Endothelial cell of umbilical vein (primary cell): ENCODE measurements at regions not wholly inside any gene's neighbourhood (a gene's known extent, or its start where the extent isn't known, plus 50 kb on each side); places are given as distances from the start of the nearest gene placed in this dataset.

Experiments
- BruUV-seq: library from RNA; stranded (reverse); fragments of 400-500 nt; replicated peaks from 2 replicates; lab custom pipeline; 2021; lab: Mats Ljungman, UMichigan
- CTCF ChIA-PET: fragments of 300-600, 350-600 bp; sonication (Branson Sonifier 250); formaldehyde crosslinking; loops from one replicate; lab custom pipeline; 2021; ENCODE audit warnings: antibody characterized with exemption, inconsistent platforms; lab: Charles Lee
- POLR2A ChIA-PET: fragments of 300-600, 350-600 bp; sonication (Branson Sonifier 250); formaldehyde crosslinking; loops from one replicate; lab custom pipeline; 2021; ENCODE audit warnings: antibody characterized with exemption, inconsistent platforms; lab: Charles Lee
- DNase-seq: peaks from one replicate; pipeline ENCODE4 v3.0.0-alpha.2; 2011; ENCODE audit warnings: low read depth, low spot score
- FAIRE-seq: peaks from 2 replicates; lab custom pipeline; 2011; peaks lifted over from hg19 to GRCh38; lab: Jason Lieb, UNC
- H2AFZ ChIP-seq: 2 replicates; pipeline ENCODE4 v1.6.0; 2012; ENCODE audit warnings: low read depth, low read length, control low read depth, inconsistent platforms
- H3K27ac ChIP-seq: 2 replicates; pipeline ENCODE4 v1.5.1; 2011; ENCODE audit warnings: low read depth, mild to moderate bottlenecking, control low read depth, low read length, moderate library complexity; ENCODE audit not compliant: insufficient read depth
- H3K27me3 ChIP-seq, 2 experiments: 2 replicates each; pipeline versions ENCODE4 v1.6.0 to v1.6.1; 2011; ENCODE audit warnings: low read length in 2 of 2, mixed read lengths in 1 of 2; ENCODE audit not compliant: control insufficient read depth in 2 of 2, insufficient read depth in 2 of 2
- H3K36me3 ChIP-seq, 2 experiments: 2 replicates in 1 of 2; 3 replicates in 1 of 2; pipeline ENCODE4 v1.5.1; 2011; ENCODE audit warnings: low read length in 2 of 2, mild to moderate bottlenecking in 1 of 2, moderate library complexity in 1 of 2; ENCODE audit not compliant: control insufficient read depth in 2 of 2, insufficient read depth in 2 of 2; ENCODE audit errors: extremely low read depth in 1 of 2
- H3K4me1 ChIP-seq: 3 replicates; pipeline ENCODE4 v1.5.1; 2011; ENCODE audit warnings: mild to moderate bottlenecking, low read length; ENCODE audit not compliant: control insufficient read depth, insufficient read depth; ENCODE audit errors: extremely low read depth
- H3K4me2 ChIP-seq: 2 replicates; pipeline ENCODE4 v1.6.1; 2011; ENCODE audit warnings: low read length, control low read depth, mixed read lengths; ENCODE audit not compliant: insufficient read depth
- H3K4me3 ChIP-seq, 3 experiments: fragments of 200-600 bp in 1 of 3; sonication (generic), shearing (Covaris generic) in 1 of 3; replicated peaks in 1 of 3; 2 replicates each; pipeline ENCODE4 v1.5.1; 2011 to 2016; ENCODE audit warnings: control low read depth in 3 of 3, low read length in 3 of 3, mild to moderate bottlenecking in 2 of 3, inconsistent platforms in 1 of 3, low read depth in 1 of 3, moderate library complexity in 1 of 3; ENCODE audit not compliant: insufficient read depth in 1 of 3
- H3K79me2 ChIP-seq: 2 replicates; pipeline ENCODE4 v1.6.0; 2012; ENCODE audit warnings: low read length, inconsistent platforms; ENCODE audit not compliant: control insufficient read depth, insufficient read depth
- H3K9ac ChIP-seq: replicated peaks from 2 replicates; pipeline ENCODE3; 2011; ENCODE audit warnings: low read length, control low read depth; ENCODE audit not compliant: insufficient read depth; ENCODE audit errors: extremely low read depth
- H3K9me1 ChIP-seq: replicated peaks from 3 replicates; pipeline ENCODE4 v1.6.0; 2011; ENCODE audit warnings: mild to moderate bottlenecking, low read length; ENCODE audit not compliant: control insufficient read depth, insufficient read depth; ENCODE audit errors: extremely low read depth
- H3K9me3 ChIP-seq: replicated peaks from 2 replicates; pipeline ENCODE4 v1.5.1; 2012; ENCODE audit warnings: low read length, inconsistent platforms; ENCODE audit not compliant: control insufficient read depth, insufficient read depth
- H4K20me1 ChIP-seq: replicated peaks from 2 replicates; pipeline ENCODE3; 2011; ENCODE audit warnings: mild to moderate bottlenecking, low read length; ENCODE audit not compliant: control insufficient read depth, insufficient read depth; ENCODE audit errors: extremely low read depth
- CTCF ChIP-seq, 2 donors: IDR thresholded peaks; 1 replicate in 1 of 2; 2 replicates in 1 of 2; pipeline ENCODE4 v1.5.1; 2011; ENCODE audit warnings: low read length in 2 of 2, mild to moderate bottlenecking in 2 of 2, moderate library complexity in 2 of 2, control low read depth in 1 of 2, inconsistent platforms in 1 of 2, low read depth in 1 of 2; ENCODE audit not compliant: insufficient read depth in 1 of 2; ENCODE audit errors: extremely low read depth in 1 of 2
- EZH2 ChIP-seq: IDR thresholded peaks from 2 replicates; pipeline ENCODE4 v1.6.1; 2012; ENCODE audit warnings: borderline replicate concordance, low read depth, mild to moderate bottlenecking, moderate library complexity, low read length, inconsistent platforms; ENCODE audit not compliant: severe bottlenecking
- FOS ChIP-seq: IDR thresholded peaks from 2 replicates; pipeline ENCODE4 v1.6.1; 2011; ENCODE audit warnings: mild to moderate bottlenecking, low read length, moderate library complexity, borderline replicate concordance; ENCODE audit not compliant: insufficient read depth
- GATA2 ChIP-seq: IDR thresholded peaks from 2 replicates; pipeline ENCODE4 v1.7.0; 2011; ENCODE audit warnings: low read depth, mild to moderate bottlenecking, moderate library complexity, mixed read lengths, low read length; ENCODE audit not compliant: insufficient read length, insufficient read depth
- JUN ChIP-seq: IDR thresholded peaks from 2 replicates; pipeline ENCODE4 v1.6.1; 2011; ENCODE audit warnings: borderline replicate concordance, low read depth; ENCODE audit not compliant: insufficient read length, insufficient read depth
- MAX ChIP-seq: IDR thresholded peaks from 2 replicates; pipeline ENCODE4 v1.6.1; 2011; ENCODE audit not compliant: insufficient read depth, insufficient read length
- MYC ChIP-seq: IDR thresholded peaks from one replicate; pipeline ENCODE4 v1.6.1; 2011; ENCODE audit warnings: mild to moderate bottlenecking, low read depth, low read length
- POLR2A ChIP-seq: IDR thresholded peaks from 2 replicates; pipeline ENCODE4 v1.6.1; 2012; ENCODE audit warnings: low read depth, mild to moderate bottlenecking, control low read depth, low read length
- POLR2AphosphoS5 ChIP-seq: IDR thresholded peaks from 2 replicates; pipeline ENCODE4 v1.6.1; 2012; ENCODE audit warnings: low read depth, mild to moderate bottlenecking, control low read depth, low read length, moderate library complexity; ENCODE audit not compliant: insufficient read depth
- dilution Hi-C: fragments of 300-500 bp; cut with MboI; formaldehyde crosslinking; loops from one replicate; pipeline ENCODE4 v1.15.0; 2019; ENCODE audit warnings: low sequenced_read_pairs; ENCODE audit not compliant: extremely low pct_ligation_motif_present
- intact Hi-C: fragments of 100-400 bp; cut with micrococcal nuclease; formaldehyde crosslinking; loops from one replicate; pipeline ENCODE4 v1.10.0; 2022

GRCh38 chr20:60378620-60379019 is 420.4 kb downstream of the CDH26 start:
- no peaks in the 10 kb centered on the region for H3K79me2 ChIP-seq
- ChIA-PET CTCF (no interaction called here), POLR2A (no interaction called here)
- no peak overlapping the region for H3K4me2 ChIP-seq
- intact Hi-C loops: no loop called here
- H3K9me3 ChIP-seq: no peaks in the 10 kb centered on the region
- no peaks in the 10 kb centered on the region for H3K27me3 ChIP-seq
- TF ChIP-seq POLR2A (no peak), JUN (no peak), MAX (no peak), CTCF (IDR thresholded peaks at IDR 0.05; ENCODE audit: extremely low read depth in 1 of 2, insufficient read depth in 1 of 2, low read depth in 1 of 2, low read length in 2 of 2) (no peak), MYC (no peak), EZH2 (no peak), GATA2 (no peak), POLR2AphosphoS5 (no peak), FOS (no peak)
- FAIRE-seq (no peak), DNase-seq (no peak)
- no peaks in the 10 kb centered on the region for H3K9me1 ChIP-seq
- no peak overlapping the region for H2AFZ ChIP-seq
- no TSS peak for BruUV-seq
- no peak overlapping the region for H3K9ac ChIP-seq
- no peak overlapping the region for H3K4me3 ChIP-seq
- no peaks in the 10 kb centered on the region for H3K4me1 ChIP-seq
- H3K27ac ChIP-seq: no peak overlapping the region
- dilution Hi-C loops: no loop called here
- H4K20me1 ChIP-seq: no peaks in the 10 kb centered on the region
- H3K36me3 ChIP-seq: no peaks in the 10 kb centered on the region
